ENCODE measurements at regions not wholly inside any gene's neighbourhood (a gene's known extent, or its start where the extent isn't known, plus 50 kb on each side); places are given as distances from the start of the nearest gene placed in this dataset.

GRCh38 chr1:50349242-50349565 is 74.0 kb downstream of the DMRTA2 start:
- H2AFZ ChIP-seq (ENCODE audit: low read length): no peak overlapping the region
- DNase-seq (ENCODE audit: low spot score) (no peak), FAIRE-seq (no peak), ATAC-seq (peak; percentile 35)
- H3K4me3 ChIP-seq (replicated peaks in 1 of 3; ENCODE audit: insufficient read depth in 1 of 3, low read depth in 2 of 3, low read length in 3 of 3): no peak overlapping the region
- H3K79me2 ChIP-seq (ENCODE audit: insufficient read depth, low read length): no peaks in the 10 kb centered on the region
- H3K9ac ChIP-seq (ENCODE audit: insufficient read depth, low read depth, low read length): no peak overlapping the region
- no TSS peak for BruUV-seq (replicated peaks)
- H4K20me1 ChIP-seq (ENCODE audit: insufficient read depth, low read length): no peaks in the 10 kb centered on the region
- intact Hi-C loops (cut with micrococcal nuclease; ENCODE audit: unreplicated experiment): no loop called here
- H3K36me3 ChIP-seq (replicated peaks in 1 of 2; ENCODE audit: control insufficient read depth in 1 of 2, insufficient read depth in 2 of 2, low read length in 2 of 2): no peaks in the 10 kb centered on the region
- H3K27ac ChIP-seq (ENCODE audit: extremely low read length, insufficient read depth, low read length): no peak overlapping the region
- 0% methylated on average over 1 of the region's 3 CpGs for WGBS (ENCODE audit: low lambda C conversion rate)
- H3K4me2 ChIP-seq (ENCODE audit: low read depth, low read length): no peak overlapping the region
- ChIA-PET POLR2A (no interaction called here), CTCF (ENCODE audit: low intra/inter-chr PET ratio, low total read pairs) (interaction anchor here (0.7 kb wide), 1 partner anchor 1432 kb away, joined by 4 read pairs; no protein-coding TSS in a partner anchor)
- peaks cover 2 to 17% of the 10 kb centered on the region in 2 experiments; a peak in 3 of 5 replicates for H3K27me3 ChIP-seq (ENCODE audit: control insufficient read depth in 1 of 2, insufficient read depth in 2 of 2, low read length in 2 of 2)
- H3K9me3 ChIP-seq (ENCODE audit: low read length): no peaks in the 10 kb centered on the region
- in situ Hi-C loops (cut with HindIII; ENCODE audit: extremely low pct_ligation_motif_present, low pct_unique_long_range_greater_than_20kb): loop anchor here (10.0 to 25.0 kb wide), 3 partner anchors 1437 to 1787 kb away; no protein-coding TSS in a partner anchor
- TF ChIP-seq PLRG1 (conservative IDR thresholded peaks at IDR 0.05) (no peak), GABPB1 (CRISPR knock-in tag; IDR thresholded peaks at IDR 0.05) (no peak), MED13 (CRISPR knock-in tag; IDR thresholded peaks at IDR 0.05) (no peak), SNRNP70 (IDR thresholded peaks at IDR 0.05; ENCODE audit: low read depth, low read length) (no peak)
- no peaks in the 10 kb centered on the region for H3K4me1 ChIP-seq (ENCODE audit: insufficient read depth, low read length)

- no peaks in the 10 kb centered on the region for H3K36me3 ChIP-seq (replicated peaks in 1 of 2; ENCODE audit: control insufficient read depth in 1 of 2, insufficient read depth in 2 of 2, low read length in 2 of 2)
- intact Hi-C loops (cut with micrococcal nuclease; ENCODE audit: unreplicated experiment) (no loop called here), in situ Hi-C loops (cut with HindIII; ENCODE audit: extremely low pct_ligation_motif_present, low pct_unique_long_range_greater_than_20kb) (loop anchor here (10.0 to 25.0 kb wide), 3 partner anchors 1436 to 1786 kb away; no protein-coding TSS in a partner anchor)
- peaks cover 2 to 15% of the 10 kb centered on the region in 2 experiments; a peak in 2 of 5 replicates for H3K27me3 ChIP-seq (ENCODE audit: control insufficient read depth in 1 of 2, insufficient read depth in 2 of 2, low read length in 2 of 2)
- no peak overlapping the region for H2AFZ ChIP-seq (ENCODE audit: low read length)
- FAIRE-seq (peak; percentile 86), DNase-seq (ENCODE audit: low spot score) (peak; percentile 69), ATAC-seq (peak; percentile 88)
- no peak overlapping the region for H3K4me3 ChIP-seq (replicated peaks in 1 of 3; ENCODE audit: insufficient read depth in 1 of 3, low read depth in 2 of 3, low read length in 3 of 3)
- H3K27ac ChIP-seq (ENCODE audit: extremely low read length, insufficient read depth, low read length): no peak overlapping the region
- H3K9me3 ChIP-seq (ENCODE audit: low read length): no peaks in the 10 kb centered on the region
- no peaks in the 10 kb centered on the region for H4K20me1 ChIP-seq (ENCODE audit: insufficient read depth, low read length)
- H3K9ac ChIP-seq (ENCODE audit: insufficient read depth, low read depth, low read length): no peak overlapping the region
- POLR2A ChIA-PET: no interaction called here
- no peak overlapping the region for H3K4me2 ChIP-seq (ENCODE audit: low read depth, low read length)
- WGBS (ENCODE audit: low lambda C conversion rate): 0% methylated on average over 5 of the region's 5 CpGs
- H3K79me2 ChIP-seq (ENCODE audit: insufficient read depth, low read length): no peaks in the 10 kb centered on the region
- CTCF ChIA-PET (ENCODE audit: low intra/inter-chr PET ratio, low total read pairs): interaction anchor here (0.7 kb wide), 1 partner anchor 1432 kb away, joined by 4 read pairs; no protein-coding TSS in a partner anchor
- no peaks in the 10 kb centered on the region for H3K4me1 ChIP-seq (ENCODE audit: insufficient read depth, low read length)
- no TSS peak for BruUV-seq (replicated peaks)
- TF ChIP-seq TBP (CRISPR knock-in tag; IDR thresholded peaks at IDR 0.05) (no peak), RBFOX2 (IDR thresholded peaks at IDR 0.05; ENCODE audit: low read depth, low read length) (no peak), ZNF503 (CRISPR knock-in tag; IDR thresholded peaks at IDR 0.05) (no peak), CBFB (CRISPR knock-in tag; IDR thresholded peaks at IDR 0.05) (no peak), KLF9 (CRISPR knock-in tag; IDR thresholded peaks at IDR 0.05; ENCODE audit: low read depth) (no peak), ZBTB10 (CRISPR knock-in tag; IDR thresholded peaks at IDR 0.05; ENCODE audit: borderline replicate concordance) (no peak), IKZF4 (CRISPR knock-in tag; IDR thresholded peaks at IDR 0.05; ENCODE audit: borderline replicate concordance, low read depth, not compliant biosample characterization) (no peak), ZNF788 (CRISPR knock-in tag; IDR thresholded peaks at IDR 0.05; ENCODE audit: borderline replicate concordance) (no peak), NPAS2 (CRISPR knock-in tag; IDR thresholded peaks at IDR 0.05; ENCODE audit: borderline replicate concordance) (no peak)
These were observed 74.6 kb downstream of the DMRTA2 start for GRCh38 chr1:50348449-50349241.
